Mammary epithelial cell (primary cell): ENCODE measurements at regions not wholly inside any gene's neighbourhood (a gene's known extent, or its start where the extent isn't known, plus 50 kb on each side); places are given as distances from the start of the nearest gene placed in this dataset.

Experiments
- EZH2 ChIP-seq: IDR thresholded peaks from 2 replicates; pipeline ENCODE4 v1.6.1; 2012; ENCODE audit warnings: low read length, inconsistent platforms, borderline replicate concordance
- TF ChIP-seq, protein P1 (sequence below), 2 donors: IDR thresholded peaks in 1 of 2; conservative IDR thresholded peaks in 1 of 2; 2 replicates each; pipeline ENCODE4 v1.5.1; 2011 to 2012; ENCODE audit warnings: inconsistent platforms in 2 of 2, low read length in 2 of 2, mild to moderate bottlenecking in 2 of 2, control low read depth in 1 of 2, low read depth in 1 of 2; ENCODE audit not compliant: insufficient read depth in 1 of 2; ENCODE audit errors: extremely low read depth in 1 of 2

DNA sequence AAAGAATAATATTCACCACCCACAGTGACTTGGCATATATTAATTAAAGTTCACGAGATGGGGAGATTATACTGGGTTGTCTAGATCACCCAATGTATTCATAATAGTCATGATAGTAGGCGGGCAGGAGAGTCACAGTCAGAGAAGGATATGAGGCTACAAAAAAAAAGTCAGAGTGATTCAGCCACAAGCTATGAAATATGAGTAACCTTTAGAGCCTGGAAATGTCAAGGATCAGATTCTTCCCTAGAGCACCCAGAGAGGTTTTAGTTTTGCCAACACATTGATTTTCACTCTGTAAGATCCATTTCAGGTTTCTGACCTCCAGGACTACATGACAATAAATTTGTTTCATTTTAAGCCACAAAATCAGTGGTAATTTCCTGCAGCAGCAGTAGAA is 501.9 kb downstream of the GABRG1 start:
- TF ChIP-seq, protein P1, sequence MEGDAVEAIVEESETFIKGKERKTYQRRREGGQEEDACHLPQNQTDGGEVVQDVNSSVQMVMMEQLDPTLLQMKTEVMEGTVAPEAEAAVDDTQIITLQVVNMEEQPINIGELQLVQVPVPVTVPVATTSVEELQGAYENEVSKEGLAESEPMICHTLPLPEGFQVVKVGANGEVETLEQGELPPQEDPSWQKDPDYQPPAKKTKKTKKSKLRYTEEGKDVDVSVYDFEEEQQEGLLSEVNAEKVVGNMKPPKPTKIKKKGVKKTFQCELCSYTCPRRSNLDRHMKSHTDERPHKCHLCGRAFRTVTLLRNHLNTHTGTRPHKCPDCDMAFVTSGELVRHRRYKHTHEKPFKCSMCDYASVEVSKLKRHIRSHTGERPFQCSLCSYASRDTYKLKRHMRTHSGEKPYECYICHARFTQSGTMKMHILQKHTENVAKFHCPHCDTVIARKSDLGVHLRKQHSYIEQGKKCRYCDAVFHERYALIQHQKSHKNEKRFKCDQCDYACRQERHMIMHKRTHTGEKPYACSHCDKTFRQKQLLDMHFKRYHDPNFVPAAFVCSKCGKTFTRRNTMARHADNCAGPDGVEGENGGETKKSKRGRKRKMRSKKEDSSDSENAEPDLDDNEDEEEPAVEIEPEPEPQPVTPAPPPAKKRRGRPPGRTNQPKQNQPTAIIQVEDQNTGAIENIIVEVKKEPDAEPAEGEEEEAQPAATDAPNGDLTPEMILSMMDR (conservative IDR thresholded peaks at IDR 0.05 in 1 of 2, IDR thresholded peaks at IDR 0.05 in 1 of 2; ENCODE audit: extremely low read depth in 1 of 2, insufficient read depth in 1 of 2, low read depth in 1 of 2, low read length in 2 of 2), result no peak
- TF ChIP-seq EZH2, result no peak
